IMR-90 (cell line): ENCODE measurements at regions not wholly inside any gene's neighbourhood (a gene's known extent, or its start where the extent isn't known, plus 50 kb on each side); places are given as distances from the start of the nearest gene placed in this dataset.

Experiments
- FOS ChIP-seq: fragments of 150-350 bp; IDR thresholded peaks from 2 replicates; pipeline ENCODE4 v1.6.1; 2016; ENCODE audit warnings: low read depth, low read length
- TF ChIP-seq, protein P1 (sequence below): conservative IDR thresholded peaks from 2 replicates; pipeline ENCODE4 v1.5.1; 2012; ENCODE audit warnings: mild to moderate bottlenecking, low read depth, low read length, improper control_type of control experiment
- TF ChIP-seq, protein P2 (sequence below): fragments of 150-350 bp; IDR thresholded peaks from 2 replicates; pipeline ENCODE4 v1.6.1; 2016; ENCODE audit warnings: low read depth, mild to moderate bottlenecking, low read length, moderate library complexity, borderline replicate concordance

DNA sequence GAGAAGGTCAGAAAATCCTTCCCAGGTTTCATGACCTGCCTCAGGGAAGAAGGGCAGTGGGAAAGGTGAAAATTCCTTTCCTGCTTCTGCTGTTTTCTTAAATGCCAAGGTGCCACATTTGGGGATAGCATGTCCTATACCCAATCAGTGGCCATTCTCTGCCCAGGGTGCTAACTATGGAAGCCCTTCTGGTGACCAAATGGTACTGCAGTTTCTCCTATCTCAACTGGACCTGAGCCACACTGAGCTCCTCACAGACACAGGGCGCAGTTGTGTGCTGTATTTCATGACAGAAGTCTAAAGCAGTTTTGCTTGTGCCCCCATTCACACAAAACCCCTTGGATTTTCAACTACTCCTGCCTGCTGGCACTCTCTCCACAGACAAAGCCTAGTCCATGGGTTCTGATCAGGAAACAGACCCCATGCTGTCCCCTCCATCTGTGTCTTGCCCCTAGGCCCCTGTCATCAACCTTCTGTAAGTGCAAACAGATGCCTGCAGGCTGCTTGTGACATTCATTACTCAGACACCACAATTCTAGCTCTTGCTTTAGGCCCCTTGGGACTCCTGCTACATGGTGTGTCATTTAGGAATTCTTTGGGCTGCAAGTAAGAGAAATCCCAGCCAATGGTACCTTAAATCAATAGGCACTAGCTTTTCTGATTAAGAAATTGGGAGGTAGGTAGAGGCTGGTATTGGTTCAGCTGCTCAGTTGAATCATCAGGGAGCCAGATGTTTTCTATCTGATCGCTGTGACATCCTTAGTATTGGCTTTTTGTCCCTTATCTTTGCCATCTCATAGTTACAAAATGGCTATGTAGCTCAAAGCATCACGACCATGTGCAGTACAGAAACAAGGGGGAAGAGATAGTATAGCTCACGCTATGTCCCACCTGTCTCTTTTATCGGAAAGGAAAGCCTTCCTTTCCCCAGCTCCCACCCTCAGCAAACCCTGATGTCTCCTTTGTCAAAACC is 147.8 kb downstream of the CD83 start:
- no peak for TF ChIP-seq FOS
- TF ChIP-seq, protein P1, sequence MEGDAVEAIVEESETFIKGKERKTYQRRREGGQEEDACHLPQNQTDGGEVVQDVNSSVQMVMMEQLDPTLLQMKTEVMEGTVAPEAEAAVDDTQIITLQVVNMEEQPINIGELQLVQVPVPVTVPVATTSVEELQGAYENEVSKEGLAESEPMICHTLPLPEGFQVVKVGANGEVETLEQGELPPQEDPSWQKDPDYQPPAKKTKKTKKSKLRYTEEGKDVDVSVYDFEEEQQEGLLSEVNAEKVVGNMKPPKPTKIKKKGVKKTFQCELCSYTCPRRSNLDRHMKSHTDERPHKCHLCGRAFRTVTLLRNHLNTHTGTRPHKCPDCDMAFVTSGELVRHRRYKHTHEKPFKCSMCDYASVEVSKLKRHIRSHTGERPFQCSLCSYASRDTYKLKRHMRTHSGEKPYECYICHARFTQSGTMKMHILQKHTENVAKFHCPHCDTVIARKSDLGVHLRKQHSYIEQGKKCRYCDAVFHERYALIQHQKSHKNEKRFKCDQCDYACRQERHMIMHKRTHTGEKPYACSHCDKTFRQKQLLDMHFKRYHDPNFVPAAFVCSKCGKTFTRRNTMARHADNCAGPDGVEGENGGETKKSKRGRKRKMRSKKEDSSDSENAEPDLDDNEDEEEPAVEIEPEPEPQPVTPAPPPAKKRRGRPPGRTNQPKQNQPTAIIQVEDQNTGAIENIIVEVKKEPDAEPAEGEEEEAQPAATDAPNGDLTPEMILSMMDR: no peak
- TF ChIP-seq, protein P2, sequence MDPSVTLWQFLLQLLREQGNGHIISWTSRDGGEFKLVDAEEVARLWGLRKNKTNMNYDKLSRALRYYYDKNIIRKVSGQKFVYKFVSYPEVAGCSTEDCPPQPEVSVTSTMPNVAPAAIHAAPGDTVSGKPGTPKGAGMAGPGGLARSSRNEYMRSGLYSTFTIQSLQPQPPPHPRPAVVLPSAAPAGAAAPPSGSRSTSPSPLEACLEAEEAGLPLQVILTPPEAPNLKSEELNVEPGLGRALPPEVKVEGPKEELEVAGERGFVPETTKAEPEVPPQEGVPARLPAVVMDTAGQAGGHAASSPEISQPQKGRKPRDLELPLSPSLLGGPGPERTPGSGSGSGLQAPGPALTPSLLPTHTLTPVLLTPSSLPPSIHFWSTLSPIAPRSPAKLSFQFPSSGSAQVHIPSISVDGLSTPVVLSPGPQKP: no peak
